ENCODE measurements at regions not wholly inside any gene's neighbourhood (a gene's known extent, or its start where the extent isn't known, plus 50 kb on each side); places are given as distances from the start of the nearest gene placed in this dataset.

GRCh38 chr20:24144371-24144770 is 155.8 kb upstream of the GGTLC1 start:
- Histone ChIP-seq H3K4me2 (ENCODE audit: low read depth, low read length, poor library complexity, severe bottlenecking) (no peak overlapping the region), H3K27ac (ENCODE audit: low read length) (no peak overlapping the region), H2AFZ (ENCODE audit: low read length) (no peak overlapping the region), H3K9me3 (ENCODE audit: low read length) (no peaks in the 10 kb centered on the region), H4K20me1 (ENCODE audit: insufficient read depth, low read depth, low read length) (no peaks in the 10 kb centered on the region), H3K79me2 (ENCODE audit: low read length) (no peaks in the 10 kb centered on the region), H3K27me3 (ENCODE audit: low read length) (no peaks in the 10 kb centered on the region), H3K36me3 (ENCODE audit: insufficient read depth, low read length) (no peaks in the 10 kb centered on the region), H3K4me1 (ENCODE audit: low read length) (no peaks in the 10 kb centered on the region), H3K9me2 (replicated peaks; ENCODE audit: insufficient read depth, low read length) (no peaks in the 10 kb centered on the region), H3K4me3 (ENCODE audit: low read length) (no peak overlapping the region), H3K9ac (ENCODE audit: low read length) (no peak overlapping the region)
- no peak for DNase-seq

GRCh38 chr20:24141111-24141510 is 152.5 kb upstream of the GGTLC1 start:
- Histone ChIP-seq H4K20me1 (ENCODE audit: insufficient read depth, low read depth, low read length) (no peaks in the 10 kb centered on the region), H3K4me1 (ENCODE audit: low read length) (no peaks in the 10 kb centered on the region), H3K4me2 (ENCODE audit: low read depth, low read length, poor library complexity, severe bottlenecking) (no peak overlapping the region), H3K4me3 (ENCODE audit: low read length) (no peak overlapping the region), H3K36me3 (ENCODE audit: insufficient read depth, low read length) (no peaks in the 10 kb centered on the region), H3K27ac (ENCODE audit: low read length) (no peak overlapping the region), H3K9me2 (replicated peaks; ENCODE audit: insufficient read depth, low read length) (no peaks in the 10 kb centered on the region), H3K27me3 (ENCODE audit: low read length) (no peaks in the 10 kb centered on the region), H3K9me3 (ENCODE audit: low read length) (no peaks in the 10 kb centered on the region), H3K9ac (ENCODE audit: low read length) (no peak overlapping the region), H3K79me2 (ENCODE audit: low read length) (no peaks in the 10 kb centered on the region), H2AFZ (ENCODE audit: low read length) (no peak overlapping the region)
- DNase-seq, result peak; percentile 53

- Histone ChIP-seq H3K9me3 (ENCODE audit: low read length) (no peaks in the 10 kb centered on the region), H3K9me2 (replicated peaks; ENCODE audit: insufficient read depth, low read length) (no peaks in the 10 kb centered on the region), H4K20me1 (ENCODE audit: insufficient read depth, low read depth, low read length) (no peaks in the 10 kb centered on the region), H3K27me3 (ENCODE audit: low read length) (no peaks in the 10 kb centered on the region), H3K79me2 (ENCODE audit: low read length) (no peaks in the 10 kb centered on the region), H3K4me3 (ENCODE audit: low read length) (no peak overlapping the region), H3K4me1 (ENCODE audit: low read length) (no peaks in the 10 kb centered on the region), H3K36me3 (ENCODE audit: insufficient read depth, low read length) (no peaks in the 10 kb centered on the region), H3K27ac (ENCODE audit: low read length) (no peak overlapping the region), H3K9ac (ENCODE audit: low read length) (no peak overlapping the region), H3K4me2 (ENCODE audit: low read depth, low read length, poor library complexity, severe bottlenecking) (no peak overlapping the region), H2AFZ (ENCODE audit: low read length) (no peak overlapping the region)
- DNase-seq, result no peak
Measured at GRCh38 chr20:24139846-24140245, 151.3 kb upstream of the GGTLC1 start.

- Histone ChIP-seq H4K20me1 (ENCODE audit: insufficient read depth, low read depth, low read length) (no peaks in the 10 kb centered on the region), H2AFZ (ENCODE audit: low read length) (no peak overlapping the region), H3K36me3 (ENCODE audit: insufficient read depth, low read length) (no peaks in the 10 kb centered on the region), H3K27ac (ENCODE audit: low read length) (no peak overlapping the region), H3K9me3 (ENCODE audit: low read length) (no peaks in the 10 kb centered on the region), H3K9ac (ENCODE audit: low read length) (no peak overlapping the region), H3K79me2 (ENCODE audit: low read length) (no peaks in the 10 kb centered on the region), H3K27me3 (ENCODE audit: low read length) (no peaks in the 10 kb centered on the region), H3K4me3 (ENCODE audit: low read length) (no peak overlapping the region), H3K4me1 (ENCODE audit: low read length) (no peaks in the 10 kb centered on the region), H3K4me2 (ENCODE audit: low read depth, low read length, poor library complexity, severe bottlenecking) (no peak overlapping the region), H3K9me2 (replicated peaks; ENCODE audit: insufficient read depth, low read length) (no peaks in the 10 kb centered on the region)
- DNase-seq, result no peak
Measured at GRCh38 chr20:24138951-24139350, 150.4 kb upstream of the GGTLC1 start.

GRCh38 chr20:24138196-24138857 is 149.7 kb upstream of the GGTLC1 start:
- H3K27ac ChIP-seq (ENCODE audit: low read length), result no peak overlapping the region
- no peak overlapping the region for H3K4me3 ChIP-seq (ENCODE audit: low read length)
- H3K9ac ChIP-seq (ENCODE audit: low read length), result no peak overlapping the region
- no peaks in the 10 kb centered on the region for H3K9me3 ChIP-seq (ENCODE audit: low read length)
- no peaks in the 10 kb centered on the region for H4K20me1 ChIP-seq (ENCODE audit: insufficient read depth, low read depth, low read length)
- H3K27me3 ChIP-seq (ENCODE audit: low read length), result no peaks in the 10 kb centered on the region
- no peaks in the 10 kb centered on the region for H3K36me3 ChIP-seq (ENCODE audit: insufficient read depth, low read length)
- no peak for DNase-seq
- no peaks in the 10 kb centered on the region for H3K4me1 ChIP-seq (ENCODE audit: low read length)
- H2AFZ ChIP-seq (ENCODE audit: low read length), result no peak overlapping the region
- no peaks in the 10 kb centered on the region for H3K9me2 ChIP-seq (replicated peaks; ENCODE audit: insufficient read depth, low read length)
- H3K4me2 ChIP-seq (ENCODE audit: low read depth, low read length, poor library complexity, severe bottlenecking), result no peak overlapping the region
- H3K79me2 ChIP-seq (ENCODE audit: low read length), result no peaks in the 10 kb centered on the region

GRCh38 chr20:24136659-24137246 is 148.2 kb upstream of the GGTLC1 start:
- Histone ChIP-seq H3K9me2 (replicated peaks; ENCODE audit: insufficient read depth, low read length) (no peaks in the 10 kb centered on the region), H3K4me1 (ENCODE audit: low read length) (no peaks in the 10 kb centered on the region), H3K36me3 (ENCODE audit: insufficient read depth, low read length) (no peaks in the 10 kb centered on the region), H3K27me3 (ENCODE audit: low read length) (no peaks in the 10 kb centered on the region), H3K9me3 (ENCODE audit: low read length) (no peaks in the 10 kb centered on the region), H3K4me3 (ENCODE audit: low read length) (no peak overlapping the region), H2AFZ (ENCODE audit: low read length) (no peak overlapping the region), H3K4me2 (ENCODE audit: low read depth, low read length, poor library complexity, severe bottlenecking) (no peak overlapping the region), H4K20me1 (ENCODE audit: insufficient read depth, low read depth, low read length) (no peaks in the 10 kb centered on the region), H3K79me2 (ENCODE audit: low read length) (no peaks in the 10 kb centered on the region), H3K9ac (ENCODE audit: low read length) (no peak overlapping the region), H3K27ac (ENCODE audit: low read length) (no peak overlapping the region)
- DNase-seq, result no peak

GRCh38 chr20:24135781-24136180 is 147.2 kb upstream of the GGTLC1 start:
- H3K79me2 ChIP-seq (ENCODE audit: low read length), result no peaks in the 10 kb centered on the region
- H3K36me3 ChIP-seq (ENCODE audit: insufficient read depth, low read length), result no peaks in the 10 kb centered on the region
- no peak overlapping the region for H3K27ac ChIP-seq (ENCODE audit: low read length)
- H3K9me3 ChIP-seq (ENCODE audit: low read length), result no peaks in the 10 kb centered on the region
- no peak overlapping the region for H2AFZ ChIP-seq (ENCODE audit: low read length)
- H3K4me1 ChIP-seq (ENCODE audit: low read length), result no peaks in the 10 kb centered on the region
- no peaks in the 10 kb centered on the region for H3K27me3 ChIP-seq (ENCODE audit: low read length)
- H3K4me2 ChIP-seq (ENCODE audit: low read depth, low read length, poor library complexity, severe bottlenecking), result no peak overlapping the region
- no peak overlapping the region for H3K9ac ChIP-seq (ENCODE audit: low read length)
- no peaks in the 10 kb centered on the region for H4K20me1 ChIP-seq (ENCODE audit: insufficient read depth, low read depth, low read length)
- no peaks in the 10 kb centered on the region for H3K9me2 ChIP-seq (replicated peaks; ENCODE audit: insufficient read depth, low read length)
- H3K4me3 ChIP-seq (ENCODE audit: low read length), result no peak overlapping the region
- no peak for DNase-seq

- no peaks in the 10 kb centered on the region for H3K4me1 ChIP-seq (ENCODE audit: low read length)
- H3K4me3 ChIP-seq (ENCODE audit: low read length), result no peak overlapping the region
- no peak overlapping the region for H3K4me2 ChIP-seq (ENCODE audit: low read depth, low read length, poor library complexity, severe bottlenecking)
- DNase-seq, result no peak
- H3K27me3 ChIP-seq (ENCODE audit: low read length), result no peaks in the 10 kb centered on the region
- no peaks in the 10 kb centered on the region for H3K9me3 ChIP-seq (ENCODE audit: low read length)
- H4K20me1 ChIP-seq (ENCODE audit: insufficient read depth, low read depth, low read length), result no peaks in the 10 kb centered on the region
- no peaks in the 10 kb centered on the region for H3K36me3 ChIP-seq (ENCODE audit: insufficient read depth, low read length)
- H2AFZ ChIP-seq (ENCODE audit: low read length), result no peak overlapping the region
- no peak overlapping the region for H3K9ac ChIP-seq (ENCODE audit: low read length)
- no peaks in the 10 kb centered on the region for H3K79me2 ChIP-seq (ENCODE audit: low read length)
- H3K9me2 ChIP-seq (replicated peaks; ENCODE audit: insufficient read depth, low read length), result no peaks in the 10 kb centered on the region
- H3K27ac ChIP-seq (ENCODE audit: low read length), result no peak overlapping the region
Measured at GRCh38 chr20:24134930-24135329, 146.4 kb upstream of the GGTLC1 start.
